ENCODE measurements at regions not wholly inside any gene's neighbourhood (a gene's known extent, or its start where the extent isn't known, plus 50 kb on each side); places are given as distances from the start of the nearest gene placed in this dataset.

- no peak for DNase-seq (ENCODE audit: low read depth)
- Histone ChIP-seq H3K27me3 (ENCODE audit: control insufficient read depth, insufficient read depth, low read length) (no peaks in the 10 kb centered on the region), H3K4me3 (ENCODE audit: low read depth, low read length) (no peak overlapping the region), H3K36me3 (ENCODE audit: control insufficient read depth, insufficient read depth, low read length) (no peaks in the 10 kb centered on the region)
- ChIA-PET CTCF (no interaction called here), POLR2A (no interaction called here)
- TF ChIP-seq CTCF (IDR thresholded peaks at IDR 0.05; ENCODE audit: insufficient read depth, low read depth, low read length) = no peak
Observed at GRCh38 chr10:52438119-52438518, 124.0 kb downstream of the DKK1 start.

DNA sequence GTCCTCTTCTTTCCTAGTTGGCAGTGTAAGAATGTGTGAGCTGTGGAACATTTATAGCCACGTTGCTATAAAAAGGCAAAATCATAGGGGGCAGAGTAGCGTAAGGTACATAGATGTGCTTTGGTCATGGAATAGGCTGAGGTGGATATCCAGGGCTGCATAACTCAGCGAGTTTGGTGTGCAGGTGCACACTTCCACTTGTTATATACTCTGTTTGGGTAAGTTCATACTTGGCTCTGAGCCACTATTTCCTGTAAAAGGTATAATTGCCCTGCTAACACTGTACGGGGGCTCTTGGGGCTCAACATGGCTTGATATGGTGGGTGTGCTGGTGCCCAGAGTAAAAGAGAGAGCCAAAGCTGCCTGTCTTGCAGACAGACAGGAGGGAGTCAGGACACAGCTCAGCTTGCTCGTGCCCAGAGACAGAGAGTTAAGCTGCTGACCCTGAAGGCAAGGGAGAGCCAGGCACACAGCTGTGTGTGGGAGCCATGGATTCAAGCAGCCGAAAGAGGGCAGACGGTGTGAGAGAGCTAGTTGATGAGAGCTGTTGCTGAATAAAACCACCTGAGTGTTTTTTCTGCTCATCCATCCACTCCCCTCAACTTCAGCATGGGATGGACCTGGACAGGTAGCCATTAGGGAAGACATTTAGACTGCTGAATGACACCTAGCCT, 126.7 kb downstream of the DKK1 start:
- no peaks in the 10 kb centered on the region for H3K27me3 ChIP-seq (ENCODE audit: control insufficient read depth, insufficient read depth, low read length)
- no peak for TF ChIP-seq CTCF (IDR thresholded peaks at IDR 0.05; ENCODE audit: insufficient read depth, low read depth, low read length)
- CTCF ChIA-PET = interaction anchor here (0.7 to 1.5 kb wide), 5 partner anchors 9 to 127 kb away, joined by 3 to 6 read pairs (median 3); partner anchors contain the start of gene DKK1
- DNase-seq (ENCODE audit: low read depth) = no peak
- POLR2A ChIA-PET = no interaction called here
- no peak overlapping the region for H3K4me3 ChIP-seq (ENCODE audit: low read depth, low read length)
- H3K36me3 ChIP-seq (ENCODE audit: control insufficient read depth, insufficient read depth, low read length) = no peaks in the 10 kb centered on the region

DNA sequence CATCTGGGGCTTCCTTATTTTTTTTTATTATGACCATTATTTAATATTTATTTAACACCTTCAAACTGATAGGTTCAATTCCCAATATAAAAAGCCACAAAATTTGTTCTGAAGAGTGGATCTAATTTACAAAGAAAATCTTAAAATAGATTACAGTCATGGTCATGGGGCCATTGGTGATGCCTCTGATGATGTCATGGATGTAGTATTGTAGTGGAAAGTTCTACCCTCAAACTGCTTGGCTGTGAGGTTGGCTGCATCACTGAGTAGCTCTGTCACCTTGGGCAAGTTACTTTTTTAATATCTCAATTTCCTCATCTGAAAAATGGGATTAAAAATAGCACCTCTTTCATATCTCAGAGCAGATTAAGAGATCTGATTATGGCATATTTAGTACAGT, 128.5 kb downstream of the DKK1 start:
- ChIA-PET CTCF (interaction anchor here (1.6 to 2.3 kb wide), 3 partner anchors 45 to 145 kb away, joined by 3 to 17 read pairs (median 9); partner anchors contain the start of gene DKK1), POLR2A (no interaction called here)
- no peak for TF ChIP-seq CTCF (IDR thresholded peaks at IDR 0.05; ENCODE audit: insufficient read depth, low read depth, low read length)
- no peak for DNase-seq (ENCODE audit: low read depth)
- H3K27me3 ChIP-seq (ENCODE audit: control insufficient read depth, insufficient read depth, low read length) = no peaks in the 10 kb centered on the region
- no peak overlapping the region for H3K4me3 ChIP-seq (ENCODE audit: low read depth, low read length)
- H3K36me3 ChIP-seq (ENCODE audit: control insufficient read depth, insufficient read depth, low read length) = no peaks in the 10 kb centered on the region

DNA sequence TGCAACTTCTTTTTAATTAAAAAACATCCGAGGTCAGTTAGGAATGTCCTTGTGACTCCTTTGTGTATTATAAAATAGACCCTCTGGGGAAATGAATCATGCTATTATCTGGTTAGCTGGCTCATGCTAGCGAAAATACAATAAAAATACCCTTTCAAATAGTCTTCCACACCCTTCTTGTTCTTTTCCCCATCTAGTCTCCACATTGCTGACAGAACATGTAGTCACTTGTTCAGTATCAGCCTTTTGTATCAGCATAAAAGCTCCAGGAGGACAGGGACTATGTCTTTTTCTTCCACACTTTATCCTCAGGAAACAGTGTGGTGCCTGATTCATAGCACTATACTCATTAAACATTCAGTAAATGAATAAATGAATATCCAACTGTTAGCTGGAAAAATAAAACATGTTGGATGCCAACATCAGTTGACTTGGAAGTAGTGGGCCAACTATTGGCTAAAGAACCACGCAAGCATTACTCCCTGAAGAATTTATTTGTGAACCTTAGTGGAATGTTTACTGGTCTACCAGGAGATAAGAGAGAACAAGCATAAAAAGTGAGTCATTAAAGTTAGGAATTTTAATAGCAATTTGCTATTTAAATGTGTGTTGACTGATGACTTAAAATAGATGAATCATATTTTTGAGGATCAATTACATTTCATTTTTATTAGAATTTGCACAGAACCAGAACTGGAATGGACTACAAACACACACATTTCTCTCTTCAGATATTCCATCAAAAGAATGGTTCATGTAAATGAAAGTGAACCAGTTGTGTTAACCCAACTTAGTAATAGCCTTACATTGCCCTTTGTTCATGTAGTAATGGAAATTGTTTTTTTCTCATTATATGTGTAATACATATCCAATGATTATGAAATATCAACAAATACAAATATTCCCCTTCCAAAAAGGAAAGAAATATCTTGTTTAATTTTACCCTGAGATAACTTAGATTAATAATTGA, 129.6 kb downstream of the DKK1 start:
- Histone ChIP-seq H3K27me3 (ENCODE audit: control insufficient read depth, insufficient read depth, low read length) (no peaks in the 10 kb centered on the region), H3K4me3 (ENCODE audit: low read depth, low read length) (no peak overlapping the region), H3K36me3 (ENCODE audit: control insufficient read depth, insufficient read depth, low read length) (no peaks in the 10 kb centered on the region)
- POLR2A ChIA-PET = interaction anchor here (0.8 to 0.9 kb wide), 2 partner anchors 126 to 127 kb away, joined by 3 to 4 read pairs; no protein-coding TSS in a partner anchor
- peak; percentile 90 for DNase-seq (ENCODE audit: low read depth)
- CTCF ChIA-PET = interaction anchor here (1.1 to 2.3 kb wide), 4 partner anchors 44 to 146 kb away, joined by 3 to 17 read pairs (median 6); partner anchors contain the start of gene DKK1
- no peak for TF ChIP-seq CTCF (IDR thresholded peaks at IDR 0.05; ENCODE audit: insufficient read depth, low read depth, low read length)

- TF ChIP-seq CTCF (IDR thresholded peaks at IDR 0.05; ENCODE audit: insufficient read depth, low read depth, low read length) = no peak
- ChIA-PET CTCF (no interaction called here), POLR2A (no interaction called here)
- no peak for DNase-seq (ENCODE audit: low read depth)
- H3K4me3 ChIP-seq (ENCODE audit: low read depth, low read length) = no peak overlapping the region
- H3K36me3 ChIP-seq (ENCODE audit: control insufficient read depth, insufficient read depth, low read length) = no peaks in the 10 kb centered on the region
- no peaks in the 10 kb centered on the region for H3K27me3 ChIP-seq (ENCODE audit: control insufficient read depth, insufficient read depth, low read length)
Observed at GRCh38 chr10:52446391-52446790, 132.3 kb downstream of the DKK1 start.
